ENCODE measurements at regions not wholly inside any gene's neighbourhood (a gene's known extent, or its start where the extent isn't known, plus 50 kb on each side); places are given as distances from the start of the nearest gene placed in this dataset.

GRCh38 chr9:88684845-88685244 is 149.9 kb downstream of the NXNL2 start:
- H3K36me3 ChIP-seq (ENCODE audit: control insufficient read depth in 2 of 3, insufficient read depth in 3 of 3, low read length in 3 of 3): no peaks in the 10 kb centered on the region
- no peaks in the 10 kb centered on the region for H3K27me3 ChIP-seq (ENCODE audit: control insufficient read depth, insufficient read depth, low read length)
- DNase-seq: peak in 2 of 5 donors; percentile 56 to 57

GRCh38 chr9:88685966-88686365 is 151.0 kb downstream of the NXNL2 start:
- no peak overlapping the region for H3K4me3 ChIP-seq (ENCODE audit: low read length in 3 of 3)
- intact Hi-C loops (cut with DNase I): no loop called here
- H3K36me3 ChIP-seq (ENCODE audit: control insufficient read depth in 2 of 3, insufficient read depth in 3 of 3, low read length in 3 of 3): no peaks in the 10 kb centered on the region
- no peak overlapping the region for H3K27ac ChIP-seq (ENCODE audit: low read depth in 2 of 2, low read length in 2 of 2)
- no peak for TF ChIP-seq CTCF (IDR thresholded peaks at IDR 0.05; ENCODE audit: borderline replicate concordance, extremely low read depth, insufficient read depth)
- no peaks in the 10 kb centered on the region for H3K4me1 ChIP-seq (ENCODE audit: control insufficient read depth in 2 of 3, insufficient read depth in 2 of 3, low read depth in 1 of 3, low read length in 3 of 3)
- DNase-seq (no peak), FAIRE-seq (no peak)
- no peak overlapping the region for H3K9ac ChIP-seq (ENCODE audit: low read length in 3 of 3)
- H3K27me3 ChIP-seq (ENCODE audit: control insufficient read depth, insufficient read depth, low read length): no peaks in the 10 kb centered on the region
- H3K9me3 ChIP-seq (ENCODE audit: control insufficient read depth in 2 of 3, insufficient read depth in 1 of 3, low read length in 3 of 3): no peaks in the 10 kb centered on the region

More at GRCh38 chr9:88684845-88685244, 149.9 kb downstream of the NXNL2 start:
- intact Hi-C loops (cut with DNase I): no loop called here
- no peak for TF ChIP-seq CTCF (IDR thresholded peaks at IDR 0.05; ENCODE audit: borderline replicate concordance, extremely low read depth, insufficient read depth)
- Histone ChIP-seq H3K9ac (ENCODE audit: low read length in 3 of 3) (no peak overlapping the region), H3K4me3 (ENCODE audit: low read length in 3 of 3) (no peak overlapping the region), H3K9me3 (ENCODE audit: control insufficient read depth in 2 of 3, insufficient read depth in 1 of 3, low read length in 3 of 3) (no peaks in the 10 kb centered on the region), H3K4me1 (ENCODE audit: control insufficient read depth in 2 of 3, insufficient read depth in 2 of 3, low read depth in 1 of 3, low read length in 3 of 3) (no peaks in the 10 kb centered on the region), H3K27ac (ENCODE audit: low read depth in 2 of 2, low read length in 2 of 2) (no peak overlapping the region)
- FAIRE-seq: no peak

GRCh38 chr9:88689509-88690298 is 154.7 kb downstream of the NXNL2 start:
- no peaks in the 10 kb centered on the region for H3K4me1 ChIP-seq (ENCODE audit: control insufficient read depth in 2 of 3, insufficient read depth in 2 of 3, low read depth in 1 of 3, low read length in 3 of 3)
- intact Hi-C loops (cut with DNase I): no loop called here
- H3K9ac ChIP-seq (ENCODE audit: low read length in 3 of 3): no peak overlapping the region
- no peak overlapping the region for H3K27ac ChIP-seq (ENCODE audit: low read depth in 2 of 2, low read length in 2 of 2)
- no peaks in the 10 kb centered on the region for H3K36me3 ChIP-seq (ENCODE audit: control insufficient read depth in 2 of 3, insufficient read depth in 3 of 3, low read length in 3 of 3)
- no peak overlapping the region for H3K4me3 ChIP-seq (ENCODE audit: low read length in 3 of 3)
- FAIRE-seq (no peak), DNase-seq (no peak)
- no peaks in the 10 kb centered on the region for H3K9me3 ChIP-seq (ENCODE audit: control insufficient read depth in 2 of 3, insufficient read depth in 1 of 3, low read length in 3 of 3)
- H3K27me3 ChIP-seq (ENCODE audit: control insufficient read depth, insufficient read depth, low read length): no peaks in the 10 kb centered on the region
- TF ChIP-seq CTCF (IDR thresholded peaks at IDR 0.05; ENCODE audit: borderline replicate concordance, extremely low read depth, insufficient read depth): no peak
